ENCODE measurements at regions not wholly inside any gene's neighbourhood (a gene's known extent, or its start where the extent isn't known, plus 50 kb on each side); places are given as distances from the start of the nearest gene placed in this dataset.
"Not testable (repeated sequence)": the region's sequence is repeated elsewhere in the genome, so short reads cannot be mapped to it uniquely, and the experiment has no call there.

DNA sequence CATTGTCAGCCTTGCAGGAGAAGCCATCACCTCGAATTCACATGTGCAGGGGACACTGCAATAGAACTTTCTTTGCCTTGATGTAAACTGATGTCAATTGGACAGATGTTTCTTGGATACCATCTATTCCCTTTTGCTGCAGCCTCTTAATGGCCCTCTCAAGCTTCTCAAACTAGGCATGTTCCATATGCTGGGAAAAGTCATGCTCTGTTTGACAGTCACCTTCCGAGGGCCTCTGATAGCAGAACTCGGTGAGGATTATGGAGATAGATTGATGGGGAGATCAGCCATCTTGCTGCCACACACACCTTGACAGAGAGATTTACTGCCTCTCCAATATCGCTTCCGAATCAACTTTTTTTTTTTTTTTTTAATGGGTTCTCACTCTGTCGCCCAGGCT lies 145.8 kb upstream of the NUDT4 start:
- TF ChIP-seq, protein P1, sequence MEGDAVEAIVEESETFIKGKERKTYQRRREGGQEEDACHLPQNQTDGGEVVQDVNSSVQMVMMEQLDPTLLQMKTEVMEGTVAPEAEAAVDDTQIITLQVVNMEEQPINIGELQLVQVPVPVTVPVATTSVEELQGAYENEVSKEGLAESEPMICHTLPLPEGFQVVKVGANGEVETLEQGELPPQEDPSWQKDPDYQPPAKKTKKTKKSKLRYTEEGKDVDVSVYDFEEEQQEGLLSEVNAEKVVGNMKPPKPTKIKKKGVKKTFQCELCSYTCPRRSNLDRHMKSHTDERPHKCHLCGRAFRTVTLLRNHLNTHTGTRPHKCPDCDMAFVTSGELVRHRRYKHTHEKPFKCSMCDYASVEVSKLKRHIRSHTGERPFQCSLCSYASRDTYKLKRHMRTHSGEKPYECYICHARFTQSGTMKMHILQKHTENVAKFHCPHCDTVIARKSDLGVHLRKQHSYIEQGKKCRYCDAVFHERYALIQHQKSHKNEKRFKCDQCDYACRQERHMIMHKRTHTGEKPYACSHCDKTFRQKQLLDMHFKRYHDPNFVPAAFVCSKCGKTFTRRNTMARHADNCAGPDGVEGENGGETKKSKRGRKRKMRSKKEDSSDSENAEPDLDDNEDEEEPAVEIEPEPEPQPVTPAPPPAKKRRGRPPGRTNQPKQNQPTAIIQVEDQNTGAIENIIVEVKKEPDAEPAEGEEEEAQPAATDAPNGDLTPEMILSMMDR (IDR thresholded peaks at IDR 0.05), result no peak
- Mint-ChIP-seq H3K4me3 (ENCODE audit: unreplicated experiment) (no peak overlapping the region), H3K27ac (ENCODE audit: unreplicated experiment) (no peak overlapping the region), H3K4me1 (ENCODE audit: unreplicated experiment) (peaks cover 13% of the 10 kb centered on the region), H3K9me3 (ENCODE audit: unreplicated experiment) (peaks cover 11% of the 10 kb centered on the region), H3K27me3 (ENCODE audit: unreplicated experiment) (no peaks in the 10 kb centered on the region), H3K36me3 (ENCODE audit: unreplicated experiment) (peaks cover 3% of the 10 kb centered on the region)
- no peak for DNase-seq (ENCODE audit: extremely low spot score, unreplicated experiment)

DNA sequence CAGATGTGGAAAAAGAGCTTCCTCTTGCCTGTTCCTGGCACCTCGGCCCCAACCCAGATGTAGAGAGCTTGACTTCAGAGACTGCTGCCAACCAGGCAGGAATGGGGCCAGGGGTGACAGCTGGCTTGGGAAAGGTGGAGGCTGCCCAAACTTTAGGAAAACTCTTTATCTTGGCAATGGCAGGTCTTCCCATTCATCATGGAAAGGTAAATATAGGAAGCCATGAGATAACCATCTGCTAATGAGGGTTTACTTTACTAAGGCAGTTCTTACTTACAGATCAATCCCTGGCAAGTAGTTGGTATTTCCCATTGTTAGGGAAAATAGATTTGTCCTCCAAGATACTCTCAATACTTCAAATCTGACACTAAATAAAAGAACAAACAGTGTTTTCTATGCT lies 143.1 kb upstream of the NUDT4 start:
- Mint-ChIP-seq H3K27ac (ENCODE audit: unreplicated experiment) (no peak overlapping the region), H3K36me3 (ENCODE audit: unreplicated experiment) (peaks cover 2% of the 10 kb centered on the region), H3K4me3 (ENCODE audit: unreplicated experiment) (no peak overlapping the region), H3K9me3 (ENCODE audit: unreplicated experiment) (peaks cover 3% of the 10 kb centered on the region), H3K27me3 (ENCODE audit: unreplicated experiment) (no peaks in the 10 kb centered on the region), H3K4me1 (ENCODE audit: unreplicated experiment) (peaks cover 10% of the 10 kb centered on the region)
- TF ChIP-seq, protein P1 (IDR thresholded peaks at IDR 0.05), result no peak
- no peak for DNase-seq (ENCODE audit: extremely low spot score, unreplicated experiment)

DNA sequence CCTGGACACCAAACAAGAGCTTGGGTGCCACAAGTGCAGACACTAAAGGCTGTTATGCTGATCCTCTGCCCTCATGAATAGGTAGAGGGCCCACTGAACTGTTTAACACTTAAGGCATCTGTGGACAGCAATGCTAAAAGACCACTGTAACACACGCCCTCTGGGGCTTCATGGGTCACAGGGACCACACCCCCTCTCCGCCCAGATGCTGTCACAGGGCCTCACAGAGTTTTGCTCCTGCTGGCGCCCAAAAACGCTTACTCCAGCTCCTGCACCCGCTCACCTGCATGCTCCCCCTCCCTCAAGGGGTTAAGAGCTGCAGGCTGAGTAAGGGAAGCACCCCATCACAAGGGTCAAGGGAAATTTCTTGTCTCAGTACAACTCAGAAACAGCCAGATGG lies 141.8 kb upstream of the NUDT4 start:
- H3K4me1 Mint-ChIP-seq (ENCODE audit: unreplicated experiment), result no peaks in the 10 kb centered on the region
- TF ChIP-seq, protein P1 (IDR thresholded peaks at IDR 0.05), result no peak
- no peaks in the 10 kb centered on the region for H3K27me3 Mint-ChIP-seq (ENCODE audit: unreplicated experiment)
- no peak for DNase-seq (ENCODE audit: extremely low spot score, unreplicated experiment)
- no peak overlapping the region for H3K4me3 Mint-ChIP-seq (ENCODE audit: unreplicated experiment)
- peaks cover 12% of the 10 kb centered on the region for H3K9me3 Mint-ChIP-seq (ENCODE audit: unreplicated experiment)
- no peak overlapping the region for H3K27ac Mint-ChIP-seq (ENCODE audit: unreplicated experiment)
- peaks cover 3% of the 10 kb centered on the region for H3K36me3 Mint-ChIP-seq (ENCODE audit: unreplicated experiment)

DNA sequence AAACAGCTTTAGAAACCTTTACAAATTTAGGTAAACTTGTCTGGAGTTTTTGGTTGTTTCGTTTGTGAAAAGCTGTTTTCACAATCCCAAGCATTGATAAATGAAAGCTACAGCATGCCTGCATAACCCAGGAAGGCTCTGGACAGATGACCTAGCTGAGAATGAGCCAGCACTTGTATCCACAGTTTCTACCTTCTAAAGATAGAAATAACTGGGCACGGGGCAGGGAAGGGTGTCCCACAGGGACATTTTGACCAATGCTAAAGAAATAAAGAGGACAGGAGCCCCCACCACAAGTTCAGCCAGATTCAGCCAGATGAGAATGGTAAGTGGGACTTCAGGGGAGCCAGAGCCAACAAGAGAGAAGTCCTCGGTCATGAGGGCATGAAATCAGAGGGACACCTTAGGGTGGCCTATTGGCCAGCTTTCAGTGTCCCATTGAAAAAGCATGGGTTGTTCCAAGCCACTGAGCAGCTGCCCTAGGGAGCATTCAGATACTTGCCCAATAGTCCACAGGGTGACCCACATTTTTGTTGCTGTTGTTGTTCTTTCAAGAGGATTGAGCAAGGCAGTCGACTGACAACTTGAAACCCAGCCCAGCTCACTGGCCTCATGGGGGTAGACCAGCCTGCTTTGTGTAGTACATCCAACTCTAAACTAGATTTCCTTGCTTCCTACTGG lies 140.3 kb upstream of the NUDT4 start:
- Mint-ChIP-seq H3K36me3 (ENCODE audit: unreplicated experiment) (peaks cover 3% of the 10 kb centered on the region), H3K27me3 (ENCODE audit: unreplicated experiment) (no peaks in the 10 kb centered on the region), H3K4me1 (ENCODE audit: unreplicated experiment) (no peaks in the 10 kb centered on the region), H3K4me3 (ENCODE audit: unreplicated experiment) (no peak overlapping the region), H3K9me3 (ENCODE audit: unreplicated experiment) (peaks cover 12% of the 10 kb centered on the region), H3K27ac (ENCODE audit: unreplicated experiment) (no peak overlapping the region)
- no peak for DNase-seq (ENCODE audit: extremely low spot score, unreplicated experiment)
- TF ChIP-seq, protein P1 (IDR thresholded peaks at IDR 0.05), result no peak

DNA sequence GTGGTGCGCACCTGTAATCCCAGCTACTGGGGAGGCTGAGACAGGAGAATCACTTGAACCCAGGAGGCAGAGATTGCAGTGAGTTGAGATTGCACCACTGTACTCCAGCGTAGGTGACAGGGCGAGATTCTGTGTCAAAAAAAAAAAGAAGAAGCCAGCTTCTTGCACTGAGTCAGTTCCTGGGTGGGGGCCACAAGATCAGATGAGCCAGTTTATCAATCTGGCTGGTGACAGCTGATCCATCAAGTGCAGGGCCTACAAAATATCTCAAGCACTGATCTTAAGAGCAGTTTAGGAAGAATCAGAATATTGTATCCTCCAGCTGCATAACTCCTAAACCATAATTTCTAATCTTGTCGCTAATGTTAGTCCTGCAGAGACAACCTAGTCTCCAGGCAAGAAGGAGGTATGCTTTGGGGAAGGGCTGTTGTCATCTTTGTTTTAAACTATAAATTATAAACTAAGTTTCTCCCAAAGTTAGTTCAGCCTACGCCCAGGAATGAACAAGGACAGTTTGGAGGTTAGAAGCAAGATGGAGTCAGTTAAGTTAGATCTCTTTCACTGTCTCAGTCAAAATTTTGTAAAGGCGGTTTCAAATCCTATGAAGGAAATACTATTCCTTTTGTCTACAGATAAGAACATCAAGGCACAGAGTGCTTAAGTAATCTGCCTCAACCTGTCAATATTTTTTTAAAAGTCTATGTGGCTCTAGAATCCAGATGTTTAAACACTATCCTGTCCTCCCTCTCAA lies 139.0 kb upstream of the NUDT4 start:
- peaks cover 12% of the 10 kb centered on the region for H3K9me3 Mint-ChIP-seq (ENCODE audit: unreplicated experiment)
- DNase-seq (ENCODE audit: extremely low spot score, unreplicated experiment); H3K4me1 Mint-ChIP-seq (ENCODE audit: unreplicated experiment); H3K27ac Mint-ChIP-seq (ENCODE audit: unreplicated experiment); H3K4me3 Mint-ChIP-seq (ENCODE audit: unreplicated experiment); H3K36me3 Mint-ChIP-seq (ENCODE audit: unreplicated experiment); H3K27me3 Mint-ChIP-seq (ENCODE audit: unreplicated experiment): not testable (repeated sequence)

DNA sequence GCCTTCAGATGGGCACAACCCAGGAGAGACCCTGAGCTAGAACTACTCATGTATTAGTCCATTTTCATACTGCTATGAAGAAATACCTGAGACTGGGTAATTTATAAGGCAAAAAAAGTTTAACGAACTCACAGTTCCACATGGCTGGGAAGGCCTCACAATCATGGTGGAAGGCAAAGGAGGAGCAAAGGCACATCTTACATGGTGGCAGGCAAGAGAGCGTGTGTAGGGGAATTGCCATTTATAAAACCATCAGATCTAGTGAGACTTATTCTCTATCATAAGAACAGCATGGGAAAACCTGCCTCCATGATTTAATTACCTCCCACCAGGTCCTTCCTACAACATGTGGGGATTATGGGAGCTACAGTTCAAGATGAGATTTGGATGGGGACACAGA lies 137.9 kb upstream of the NUDT4 start:
- not testable (repeated sequence) for H3K27ac Mint-ChIP-seq (ENCODE audit: unreplicated experiment); DNase-seq (ENCODE audit: extremely low spot score, unreplicated experiment); H3K36me3 Mint-ChIP-seq (ENCODE audit: unreplicated experiment); H3K27me3 Mint-ChIP-seq (ENCODE audit: unreplicated experiment); H3K4me3 Mint-ChIP-seq (ENCODE audit: unreplicated experiment)
- Mint-ChIP-seq H3K4me1 (ENCODE audit: unreplicated experiment) (peaks cover 12% of the 10 kb centered on the region), H3K9me3 (ENCODE audit: unreplicated experiment) (peaks cover 12% of the 10 kb centered on the region)
